Stimulated activated CD8-positive, alpha-beta memory T cell treated with anti-CD3 and anti-CD28 coated beads, Interleukin-4, amount 100 ng/mL, for 48 hours (primary cell): ENCODE measurements at regions not wholly inside any gene's neighbourhood (a gene's known extent, or its start where the extent isn't known, plus 50 kb on each side); places are given as distances from the start of the nearest gene placed in this dataset.
"Not testable (repeated sequence)": the region's sequence is repeated elsewhere in the genome, so short reads cannot be mapped to it uniquely, and the experiment has no call there.

Experiments
- DNase-seq: peaks from one replicate; pipeline ENCODE4 v3.0.0-alpha.2; 2020

GRCh38 chr6:72534236-72534635, 87.6 kb upstream of the KCNQ5 start:
- DNase-seq = no peak

GRCh38 chr6:72535124-72535523, 86.7 kb upstream of the KCNQ5 start:
- no peak for DNase-seq

- DNase-seq = no peak
These were observed 74.8 kb upstream of the KCNQ5 start for GRCh38 chr6:72547020-72547419.

- DNase-seq = no peak
These were observed 70.4 kb upstream of the KCNQ5 start for GRCh38 chr6:72551470-72551869.

- DNase-seq = no peak
These were observed 68.9 kb upstream of the KCNQ5 start for GRCh38 chr6:72552938-72553337.

GRCh38 chr6:72553531-72554511, 68.0 kb upstream of the KCNQ5 start:
- no peak for DNase-seq

GRCh38 chr6:72554761-72555221, 67.1 kb upstream of the KCNQ5 start:
- DNase-seq = no peak

- DNase-seq = no peak
These were observed 62.8 kb upstream of the KCNQ5 start for GRCh38 chr6:72559067-72559466.

GRCh38 chr6:72559555-72559954, 62.3 kb upstream of the KCNQ5 start:
- no peak for DNase-seq

GRCh38 chr6:72560721-72561593, 60.9 kb upstream of the KCNQ5 start:
- DNase-seq = no peak

GRCh38 chr6:72561629-72562028, 60.2 kb upstream of the KCNQ5 start:
- no peak for DNase-seq

- DNase-seq = no peak
These were observed 57.6 kb upstream of the KCNQ5 start for GRCh38 chr6:72564231-72564630.

- not testable (repeated sequence) for DNase-seq
These were observed 49.9 kb upstream of the KCNQ5 start for GRCh38 chr6:72571993-72572392.
